Hematopoietic multipotent progenitor cell (in vitro differentiated cells): ENCODE measurements at regions not wholly inside any gene's neighbourhood (a gene's known extent, or its start where the extent isn't known, plus 50 kb on each side); places are given as distances from the start of the nearest gene placed in this dataset.
"Not testable (repeated sequence)": the region's sequence is repeated elsewhere in the genome, so short reads cannot be mapped to it uniquely, and the experiment has no call there.

Experiments used
- DNase-seq, 3 donors: peaks; one replicate each; pipeline ENCODE4 v3.0.0-alpha.2; 2011 to 2015; ENCODE audit warnings: low read depth in 2 of 3, low spot score in 2 of 3

- no peak for DNase-seq
Observed at GRCh38 chr7:157467496-157468212, 130.8 kb downstream of the DNAJB6 start.

- no peak for DNase-seq
Observed at GRCh38 chr7:157468221-157469111, 131.7 kb downstream of the DNAJB6 start.

GRCh38 chr7:157469181-157470016 lies 132.6 kb downstream of the DNAJB6 start:
- no peak for DNase-seq

- no peak for DNase-seq
Observed at GRCh38 chr7:157470017-157470322, 133.2 kb downstream of the DNAJB6 start.

GRCh38 chr7:157470701-157471131 lies 133.9 kb downstream of the DNAJB6 start:
- DNase-seq, result no peak

- DNase-seq, result peak in 1 of 3 donors; percentile 21
Observed at GRCh38 chr7:157471259-157472125, 134.7 kb downstream of the DNAJB6 start.

- no peak for DNase-seq
Observed at GRCh38 chr7:157472311-157473050, 135.7 kb downstream of the DNAJB6 start.

- DNase-seq, result no peak
Observed at GRCh38 chr7:157473051-157473569, 136.3 kb downstream of the DNAJB6 start.

- DNase-seq, result no peak
Observed at GRCh38 chr7:157474685-157475084, 137.9 kb downstream of the DNAJB6 start.

GRCh38 chr7:157475095-157475494 lies 138.3 kb downstream of the DNAJB6 start:
- no peak for DNase-seq

- no peak for DNase-seq
Observed at GRCh38 chr7:157475601-157476000, 138.8 kb downstream of the DNAJB6 start.

- no peak for DNase-seq
Observed at GRCh38 chr7:157476201-157476600, 139.4 kb downstream of the DNAJB6 start.

GRCh38 chr7:157476654-157477549 lies 140.1 kb downstream of the DNAJB6 start:
- no peak for DNase-seq

- DNase-seq, result no peak
Observed at GRCh38 chr7:157477550-157478212, 140.9 kb downstream of the DNAJB6 start.

- DNase-seq, result not testable (repeated sequence)
Observed at GRCh38 chr7:157478611-157479010, 141.8 kb downstream of the DNAJB6 start.

GRCh38 chr7:157479326-157479725 lies 142.5 kb downstream of the DNAJB6 start:
- DNase-seq, result no peak

- no peak for DNase-seq
Observed at GRCh38 chr7:157480371-157481050, 143.7 kb downstream of the DNAJB6 start.
